Stimulated activated CD8-positive, alpha-beta memory T cell treated with anti-CD3 and anti-CD28 coated beads, Interleukin-12 subunit alpha, Interleukin-12 subunit beta, amount 100 ng/mL, for 4 hours (primary cell): ENCODE measurements at regions not wholly inside any gene's neighbourhood (a gene's known extent, or its start where the extent isn't known, plus 50 kb on each side); places are given as distances from the start of the nearest gene placed in this dataset.

Experiments
- DNase-seq: peaks from one replicate; pipeline ENCODE4 v3.0.0-alpha.2; 2020; ENCODE audit warnings: low read depth

GRCh38 chr6:108778421-108779186 lies 69.6 kb upstream of the ARMC2 start:
- no peak for DNase-seq

- DNase-seq: no peak
Observed at GRCh38 chr6:108779536-108780275, 68.5 kb upstream of the ARMC2 start.

- no peak for DNase-seq
Observed at GRCh38 chr6:108780784-108781183, 67.4 kb upstream of the ARMC2 start.

GRCh38 chr6:108781419-108782100 lies 66.7 kb upstream of the ARMC2 start:
- no peak for DNase-seq

GRCh38 chr6:108782179-108783041 lies 65.8 kb upstream of the ARMC2 start:
- DNase-seq: peak; percentile 53

- DNase-seq: no peak
Observed at GRCh38 chr6:108785653-108786052, 62.6 kb upstream of the ARMC2 start.

- DNase-seq: no peak
Observed at GRCh38 chr6:108788416-108788815, 59.8 kb upstream of the ARMC2 start.

- DNase-seq: no peak
Observed at GRCh38 chr6:108789475-108789874, 58.7 kb upstream of the ARMC2 start.

- no peak for DNase-seq
Observed at GRCh38 chr6:108791700-108792099, 56.5 kb upstream of the ARMC2 start.

- DNase-seq: no peak
Observed at GRCh38 chr6:108793516-108794251, 54.5 kb upstream of the ARMC2 start.

GRCh38 chr6:108795122-108795521 lies 53.1 kb upstream of the ARMC2 start:
- DNase-seq: no peak

- no peak for DNase-seq
Observed at GRCh38 chr6:108795814-108796213, 52.4 kb upstream of the ARMC2 start.

- DNase-seq: no peak
Observed at GRCh38 chr6:108796875-108797274, 51.3 kb upstream of the ARMC2 start.

- no peak for DNase-seq
Observed at GRCh38 chr6:108797951-108798669, 50.1 kb upstream of the ARMC2 start.
